DMS53 treated with DMSO at 0.1 percent for 48 hours (cell line): ENCODE measurements at regions not wholly inside any gene's neighbourhood (a gene's known extent, or its start where the extent isn't known, plus 50 kb on each side); places are given as distances from the start of the nearest gene placed in this dataset.
A peak's percentile ranks its signal among the peaks of the same experiment; 100 is the strongest.
"Not testable (repeated sequence)": the region's sequence is repeated elsewhere in the genome, so short reads cannot be mapped to it uniquely, and the experiment has no call there.

ENCODE experiments used
- DNase-seq: peaks from one replicate; lab custom pipeline; 2025; ENCODE audit not compliant: unreplicated experiment; lab: John Stamatoyannopoulos, UW

DNA sequence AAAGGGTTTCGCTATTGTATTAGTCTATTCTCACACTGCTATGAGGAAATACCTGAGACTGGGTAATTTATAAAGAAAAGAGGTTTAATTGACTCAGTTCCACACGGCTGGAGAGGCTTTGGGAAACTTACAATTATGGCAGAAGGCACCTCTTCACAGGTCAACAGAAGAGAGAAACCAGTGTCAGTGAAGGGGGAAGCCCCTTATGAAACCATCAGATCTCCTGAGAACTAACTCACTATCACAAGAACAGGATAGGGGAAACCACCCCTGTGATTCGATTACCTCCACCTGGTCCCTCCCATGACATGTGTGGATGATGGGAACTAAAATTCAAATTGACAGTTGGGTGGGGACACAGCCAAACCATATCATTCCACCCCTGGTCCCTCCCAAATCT, 589.5 kb downstream of the CENPC start:
- DNase-seq = no peak

DNA sequence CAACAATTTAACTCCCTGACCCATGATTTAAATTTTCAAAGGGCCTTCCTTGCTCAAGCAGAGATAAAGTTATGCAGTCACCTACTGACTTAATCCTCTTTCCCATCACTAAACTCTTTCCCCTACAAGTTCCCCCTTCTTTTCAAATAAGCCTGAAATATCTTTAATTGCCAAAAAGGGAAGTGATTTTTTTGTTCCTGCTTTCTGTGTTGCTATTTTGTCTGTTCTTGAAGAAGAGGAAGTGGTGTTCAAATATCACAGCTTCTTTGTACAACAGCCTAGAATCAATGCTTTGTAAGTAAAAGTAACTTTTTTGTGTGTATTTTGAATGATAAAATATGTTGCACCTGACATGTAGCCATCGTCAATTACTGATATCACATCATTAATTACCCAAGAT, 595.9 kb downstream of the CENPC start:
- DNase-seq = no peak

DNA sequence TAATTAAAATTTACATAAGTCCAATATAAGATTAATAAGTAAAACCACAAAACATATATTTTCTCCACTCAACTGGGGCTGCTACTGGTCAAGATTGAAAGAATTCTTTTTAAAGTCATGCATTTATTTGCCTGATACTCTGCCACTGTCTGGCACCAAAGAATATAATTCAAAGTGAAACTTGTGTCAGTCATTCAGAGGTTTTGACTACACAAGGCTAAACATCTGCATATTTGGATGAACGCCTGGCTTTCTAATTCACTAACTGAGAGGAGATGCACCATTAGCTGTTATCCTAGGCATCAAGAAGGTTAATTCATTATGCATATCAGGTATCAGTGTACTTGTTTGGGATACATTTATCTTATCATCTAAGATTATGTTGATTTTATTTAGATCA, 598.5 kb downstream of the CENPC start:
- no peak for DNase-seq

DNA sequence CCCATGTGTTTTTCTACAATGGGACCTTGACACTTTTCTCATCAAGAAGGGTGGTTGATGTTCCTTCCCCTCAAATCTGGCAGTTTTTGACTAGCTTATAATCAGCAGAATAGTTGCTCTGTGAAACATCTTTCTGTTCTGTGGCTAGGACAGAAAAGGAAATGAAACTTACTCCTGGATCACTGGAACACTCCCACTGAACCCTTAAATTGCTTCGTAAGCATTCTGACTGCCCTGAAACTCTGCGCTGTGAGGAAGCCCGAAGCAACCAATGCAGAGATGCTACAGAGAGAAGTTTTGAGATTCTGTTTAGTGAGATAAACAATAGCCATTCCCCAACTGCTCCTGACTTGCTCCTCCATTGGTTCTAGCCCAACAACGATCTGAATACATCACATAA, 602.2 kb downstream of the CENPC start:
- no peak for DNase-seq

DNA sequence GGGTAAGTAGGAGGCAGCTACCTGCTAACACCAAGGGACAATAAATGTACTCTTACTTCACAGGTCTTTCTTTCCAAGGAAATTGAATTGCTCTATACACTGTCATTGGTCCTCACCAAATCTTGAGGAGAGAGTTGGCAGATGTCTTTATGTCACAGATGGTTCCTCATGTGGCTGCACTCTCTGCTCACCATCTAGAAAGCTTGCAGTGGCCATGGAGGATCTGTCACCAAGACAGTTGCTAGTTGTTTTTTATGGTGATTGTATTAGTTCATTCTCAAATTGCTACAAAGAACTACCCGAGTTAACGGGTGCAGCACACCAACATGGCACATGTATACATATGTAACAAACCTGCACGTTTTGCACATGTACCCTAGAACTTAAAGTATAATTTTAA, 613.3 kb downstream of the CENPC start:
- DNase-seq = not testable (repeated sequence)

DNA sequence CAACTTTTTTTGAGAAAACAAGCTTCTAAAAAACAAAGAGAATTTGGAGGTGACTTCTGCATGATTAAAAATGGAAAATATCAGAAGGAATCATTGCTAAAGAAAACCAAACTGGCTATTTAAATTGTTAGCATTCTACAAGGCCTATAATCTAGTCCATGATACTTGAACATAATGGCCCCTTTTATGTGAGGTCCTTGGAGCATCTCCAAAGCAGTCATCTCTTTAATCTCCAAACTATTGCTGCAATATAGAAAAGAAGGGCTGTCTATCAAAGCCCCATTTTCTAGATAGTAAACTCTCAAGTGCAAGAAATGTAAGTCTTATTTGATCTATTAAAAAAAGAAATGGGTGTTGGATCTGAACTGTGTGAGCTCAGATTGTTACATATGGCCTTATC, 615.1 kb downstream of the CENPC start:
- DNase-seq = no peak

DNA sequence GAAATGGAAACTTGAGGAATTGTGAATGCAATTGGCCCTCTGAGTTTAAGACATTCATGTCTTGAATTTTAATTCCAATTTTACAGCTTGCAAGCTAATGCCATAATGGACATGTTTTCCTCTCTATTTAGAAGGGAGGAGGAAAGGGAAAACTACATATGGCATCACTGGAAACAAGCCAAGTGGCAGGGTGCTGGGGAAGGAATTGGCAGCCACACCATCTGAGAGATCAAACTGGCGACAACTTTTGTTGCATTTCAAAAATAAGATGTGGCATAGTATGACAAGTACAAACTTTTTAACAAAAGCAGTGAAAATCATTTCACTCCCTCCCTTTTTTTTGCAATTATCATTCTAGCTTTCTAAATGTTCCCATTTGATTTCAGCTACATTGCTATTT, 615.6 kb downstream of the CENPC start:
- no peak for DNase-seq

DNA sequence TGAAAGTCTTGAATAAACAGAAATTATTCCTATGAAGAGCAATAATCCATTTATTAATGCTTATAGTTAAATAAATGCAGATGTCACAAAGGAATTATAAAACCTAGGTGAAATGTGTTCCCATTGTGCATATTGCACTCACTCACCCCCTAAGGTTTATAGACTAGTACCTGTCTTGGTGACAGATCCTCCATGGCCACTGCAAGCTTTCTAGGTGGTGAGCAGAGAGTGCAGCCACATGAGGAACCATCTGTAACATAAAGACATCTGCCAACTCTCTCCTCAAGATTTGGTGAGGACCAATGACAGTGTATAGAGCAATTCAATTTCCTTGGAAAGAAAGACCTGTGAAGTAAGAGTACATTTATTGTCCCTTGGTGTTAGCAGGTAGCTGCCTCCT, 616.4 kb downstream of the CENPC start:
- DNase-seq = not testable (repeated sequence)

DNA sequence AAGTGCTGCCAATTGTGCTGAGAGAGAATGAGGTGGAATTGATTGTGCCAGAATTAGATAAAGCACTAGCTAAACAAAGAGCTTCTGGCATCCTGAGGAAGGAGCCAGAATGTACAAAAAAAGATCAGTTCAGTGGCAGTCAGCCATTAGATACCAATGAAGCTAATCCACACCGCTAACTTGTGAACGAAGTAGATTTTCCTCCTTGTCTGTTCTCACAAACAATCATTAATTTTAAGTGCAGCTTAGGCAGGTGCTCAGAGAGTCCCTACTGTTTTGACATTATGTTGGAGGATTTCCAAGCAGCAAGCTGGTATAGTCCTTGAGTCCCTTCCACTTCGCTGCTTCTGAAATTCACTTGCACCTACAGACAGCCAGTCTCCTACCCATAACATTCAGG, 617.4 kb downstream of the CENPC start:
- no peak for DNase-seq

DNA sequence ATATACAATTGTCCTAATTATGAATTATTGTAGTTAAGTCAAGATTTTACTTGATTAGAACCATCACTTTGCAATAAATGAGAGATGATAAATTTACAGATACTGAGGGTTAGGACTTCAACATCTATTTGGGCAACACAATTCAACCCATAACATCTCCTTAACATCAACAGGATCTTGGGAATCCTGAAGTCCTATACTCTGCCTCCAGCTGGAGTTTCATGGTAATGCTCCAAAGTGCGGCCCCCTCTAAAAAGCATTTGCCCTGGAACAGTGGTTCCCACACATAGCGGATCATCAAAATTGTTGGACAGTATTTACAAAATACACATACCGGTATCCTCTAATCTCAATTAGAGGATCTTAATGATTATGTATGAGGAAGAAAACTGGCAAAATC, 618.6 kb downstream of the CENPC start:
- no peak for DNase-seq

DNA sequence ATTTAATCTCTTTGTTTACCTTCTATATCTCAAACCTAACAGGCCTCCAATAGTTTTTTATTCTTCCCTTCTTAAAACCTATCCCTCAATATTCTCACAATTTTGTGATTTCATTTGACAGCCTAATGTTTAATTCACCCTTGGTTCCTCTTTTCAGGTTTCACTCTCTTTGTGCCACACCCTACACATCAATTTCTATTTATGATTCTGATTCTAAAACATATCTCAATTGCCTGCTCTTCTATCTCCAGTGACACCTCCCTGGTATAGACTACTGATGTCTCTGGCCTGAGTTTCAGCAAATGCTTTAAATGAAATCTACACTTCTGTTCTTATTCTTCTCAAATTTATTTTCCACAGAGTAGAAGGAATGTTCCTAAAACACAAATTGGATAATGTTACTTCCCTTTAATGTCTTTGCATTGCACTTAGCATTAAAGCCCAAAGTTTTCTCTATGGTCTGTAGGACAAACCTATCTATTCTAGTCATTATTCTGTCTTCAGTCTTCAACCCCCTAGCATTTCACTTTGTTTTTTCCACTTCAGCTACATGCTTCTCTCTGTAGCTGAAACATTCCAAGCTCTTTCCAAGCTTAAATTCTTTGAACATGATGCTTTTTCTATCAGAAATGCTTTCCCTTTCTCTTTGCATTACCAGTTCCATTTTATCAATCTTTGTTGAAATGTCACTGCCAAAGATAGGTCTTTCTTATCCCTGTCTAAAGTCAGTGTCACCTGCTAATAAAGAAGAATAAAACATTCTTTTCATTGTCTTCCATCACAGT, 622.0 kb downstream of the CENPC start:
- DNase-seq = no peak

DNA sequence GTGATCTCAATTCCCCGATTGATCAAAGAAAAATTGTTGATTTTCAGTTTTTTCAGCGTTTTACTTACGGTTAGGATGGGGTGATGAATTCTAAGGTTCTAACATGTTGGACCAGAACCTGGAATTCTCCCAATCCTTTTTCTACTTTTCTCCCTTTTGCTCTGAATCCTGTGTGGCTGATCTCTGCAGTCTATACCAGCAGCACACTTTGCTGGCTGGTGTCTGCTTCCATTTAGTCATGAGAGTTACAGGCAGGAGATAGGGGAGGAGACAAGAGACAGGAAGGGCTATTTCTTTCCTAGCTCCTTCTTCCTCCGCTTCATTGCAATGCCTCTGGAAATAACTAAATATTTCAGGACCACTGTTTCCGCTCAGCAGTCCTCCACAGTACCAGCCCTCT, 623.9 kb downstream of the CENPC start:
- no peak for DNase-seq

DNA sequence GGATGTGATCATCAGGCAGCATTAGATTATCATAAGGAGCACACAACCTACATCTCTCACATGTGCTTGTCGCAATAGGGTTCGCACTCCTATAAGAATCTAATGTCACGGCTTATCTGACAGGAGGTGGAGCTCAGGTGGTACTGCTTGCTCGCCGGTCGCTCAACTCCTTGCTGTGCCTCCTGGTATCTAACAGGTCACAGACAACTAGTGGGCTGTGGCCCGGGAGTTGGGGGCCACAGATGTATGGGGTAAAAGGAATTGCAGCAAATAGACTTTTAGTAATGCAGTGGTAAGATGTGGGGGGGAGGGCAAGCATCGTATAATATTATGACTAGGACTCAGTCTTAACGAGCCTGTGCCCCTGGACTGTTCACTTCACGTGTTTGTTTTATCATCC, 624.8 kb downstream of the CENPC start:
- no peak for DNase-seq

DNA sequence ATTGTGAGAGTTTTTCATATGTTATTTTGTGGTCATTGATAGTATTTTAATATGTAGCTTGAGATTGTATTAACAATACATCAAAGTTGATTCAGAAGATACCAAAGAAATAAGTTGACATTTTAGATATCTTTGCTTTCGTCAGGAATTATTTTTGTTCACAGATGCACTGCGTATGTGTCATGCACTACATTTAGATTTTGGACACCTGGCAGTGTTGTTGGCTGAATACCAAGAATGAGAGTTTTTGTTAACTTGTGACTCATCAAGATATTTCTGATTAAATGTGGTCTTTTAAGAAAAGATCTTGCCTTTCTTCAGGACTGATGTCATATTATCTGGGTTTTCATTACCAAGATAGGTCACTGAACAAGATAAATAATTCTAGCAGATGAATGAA, 633.4 kb downstream of the CENPC start:
- no peak for DNase-seq

DNA sequence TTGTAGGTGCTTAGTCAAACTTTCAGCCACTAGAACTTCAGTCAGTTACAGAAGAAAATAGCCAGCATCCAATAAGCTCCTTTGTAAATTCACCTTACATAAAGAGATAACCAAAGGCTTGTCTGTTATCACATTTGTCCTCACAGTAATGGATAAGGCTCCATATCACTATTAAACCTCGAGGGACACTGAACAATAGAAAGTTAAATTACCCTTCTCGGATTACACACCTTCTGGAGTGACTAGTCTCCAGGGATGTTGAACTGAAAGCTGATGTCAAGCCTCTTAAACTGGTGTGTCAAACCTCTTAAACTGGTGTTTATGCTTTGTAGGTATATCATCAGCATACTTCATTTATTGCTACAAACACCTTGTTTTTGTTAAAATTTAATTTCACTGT, 639.0 kb downstream of the CENPC start:
- peak; percentile 35 for DNase-seq

DNA sequence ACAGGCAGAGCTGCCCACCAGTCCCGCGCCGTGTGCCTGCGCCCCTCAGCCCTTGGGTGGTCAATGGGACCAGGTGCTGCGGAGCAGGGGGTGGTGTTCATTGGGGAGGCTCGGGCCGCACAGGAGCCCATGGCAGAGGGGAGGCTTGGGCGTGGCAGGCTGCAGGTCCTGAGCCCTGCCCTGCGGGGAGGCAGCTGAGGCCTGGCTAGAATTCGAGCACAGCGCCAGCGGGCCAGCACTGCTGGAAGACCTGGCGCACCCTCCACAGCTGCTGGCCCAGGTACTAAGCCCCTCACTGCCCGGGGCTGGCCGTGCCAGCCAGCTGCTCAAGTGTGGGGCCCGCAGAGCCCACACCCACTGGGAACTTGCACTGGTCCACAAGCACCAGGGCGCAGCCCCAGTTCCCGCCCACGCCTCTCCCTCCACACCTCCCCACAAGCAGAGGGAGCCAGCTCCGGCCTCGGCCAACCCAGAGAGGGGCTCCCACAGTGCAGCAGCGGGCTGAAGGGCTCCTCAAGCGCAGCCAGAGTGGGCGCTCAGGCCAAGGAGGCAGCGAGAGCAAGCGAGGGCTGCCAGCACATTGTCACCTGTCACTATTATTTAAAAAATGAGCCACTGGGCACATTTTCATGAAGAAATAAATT, 645.8 kb downstream of the CENPC start:
- no peak for DNase-seq

DNA sequence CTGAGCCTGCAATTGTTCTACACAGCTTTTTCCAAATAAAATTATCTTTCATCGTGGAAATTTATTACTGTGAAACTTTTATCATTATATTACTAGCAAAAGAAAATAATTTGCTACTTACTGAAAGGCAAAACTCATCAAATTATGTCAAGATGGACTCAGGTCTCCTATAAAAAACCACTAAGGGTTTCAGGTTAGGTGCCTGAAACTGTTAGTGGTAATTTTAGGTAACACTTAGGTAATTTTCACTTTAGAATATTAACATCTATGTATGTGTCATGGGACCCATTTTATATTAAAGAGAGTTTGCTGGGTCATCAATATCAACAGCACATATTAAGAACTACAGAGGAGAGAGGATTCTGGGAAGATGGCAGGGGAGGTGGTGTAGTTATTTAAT, 651.5 kb downstream of the CENPC start:
- DNase-seq = no peak

DNA sequence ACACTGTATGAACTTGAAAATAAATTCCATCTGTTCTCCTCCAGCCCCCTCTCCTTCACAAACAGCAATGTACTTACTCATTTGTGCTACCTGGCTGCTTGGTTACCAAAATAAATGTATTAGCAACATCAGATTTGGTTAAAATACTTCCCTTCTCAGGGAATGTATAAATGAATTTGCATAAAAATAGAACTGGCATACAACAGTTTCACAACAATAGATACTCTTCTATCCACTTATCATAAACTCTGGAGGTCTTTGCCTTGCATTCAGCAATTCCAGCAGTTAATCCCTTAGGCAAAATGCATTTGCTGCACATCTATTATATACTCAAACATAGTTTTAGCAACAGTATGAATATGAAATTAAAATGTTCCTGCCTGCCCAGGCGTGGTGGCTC, 658.2 kb downstream of the CENPC start:
- DNase-seq = no peak

DNA sequence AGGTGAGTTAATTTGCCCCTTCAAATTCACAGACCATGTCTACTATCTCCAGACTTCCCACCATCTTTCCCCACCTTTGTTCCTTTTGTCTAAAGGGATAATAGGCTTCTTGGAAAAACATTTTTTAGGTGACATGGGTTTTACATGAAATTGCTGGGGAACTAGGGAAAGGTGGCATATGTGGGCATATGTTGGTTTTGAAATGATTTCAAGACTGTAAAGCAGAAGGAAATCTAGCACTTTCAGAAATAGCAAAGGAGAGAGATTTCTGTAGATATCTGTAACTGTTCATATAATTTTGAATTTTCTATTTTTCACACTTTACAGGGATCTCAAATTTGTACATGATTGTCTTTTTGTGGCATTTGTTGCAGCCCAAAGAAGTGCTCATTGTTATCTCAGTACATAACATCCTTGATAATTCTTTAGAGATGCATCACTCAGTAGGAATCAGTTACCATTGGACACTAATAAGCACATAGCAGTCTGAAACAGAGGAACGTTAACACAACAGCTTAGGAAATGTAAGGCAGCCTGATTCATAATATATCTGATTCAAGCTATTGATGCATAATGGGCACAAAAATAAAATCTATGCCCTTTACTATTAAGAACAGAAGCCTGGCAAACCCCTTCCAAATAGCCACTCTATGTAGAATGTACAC, 659.7 kb downstream of the CENPC start:
- DNase-seq = no peak

DNA sequence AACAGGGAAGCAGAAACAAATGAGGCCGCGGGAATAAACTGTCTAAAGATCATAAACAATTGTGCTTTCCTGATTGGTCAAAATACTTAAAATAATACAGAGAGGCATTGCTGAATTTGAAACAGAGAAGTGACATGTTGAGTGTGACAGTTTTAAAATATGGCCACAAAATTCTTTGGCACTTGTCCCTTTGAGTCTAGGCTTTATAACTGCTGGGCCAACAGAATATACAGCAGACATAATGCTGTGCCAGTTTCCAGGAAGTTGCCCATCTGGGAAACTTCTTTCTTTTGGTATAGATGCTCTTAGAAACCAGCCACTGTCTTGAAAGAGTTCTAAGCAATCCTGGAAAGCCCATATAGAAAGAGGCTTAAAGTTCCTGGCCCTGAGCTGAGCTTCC, 668.4 kb downstream of the CENPC start:
- DNase-seq = no peak

DNA sequence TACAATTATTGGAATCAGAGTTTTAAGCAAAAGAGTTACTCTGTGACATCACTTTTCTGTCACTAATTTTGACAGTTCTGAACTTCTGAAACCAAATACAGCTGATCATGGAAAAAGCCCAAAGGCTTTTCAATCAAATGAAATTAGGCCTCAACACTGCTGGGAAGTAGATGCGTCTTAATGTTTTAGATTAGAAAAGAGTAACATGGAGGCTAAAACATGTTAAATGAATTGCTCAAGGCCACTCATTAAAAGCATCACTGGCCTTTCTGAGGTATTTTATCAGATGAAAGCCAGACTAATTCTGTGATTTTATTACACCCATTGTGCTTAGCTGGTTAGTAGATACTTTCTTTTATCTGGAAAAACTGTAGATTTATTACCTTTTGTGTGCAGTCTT, 672.6 kb downstream of the CENPC start:
- no peak for DNase-seq

DNA sequence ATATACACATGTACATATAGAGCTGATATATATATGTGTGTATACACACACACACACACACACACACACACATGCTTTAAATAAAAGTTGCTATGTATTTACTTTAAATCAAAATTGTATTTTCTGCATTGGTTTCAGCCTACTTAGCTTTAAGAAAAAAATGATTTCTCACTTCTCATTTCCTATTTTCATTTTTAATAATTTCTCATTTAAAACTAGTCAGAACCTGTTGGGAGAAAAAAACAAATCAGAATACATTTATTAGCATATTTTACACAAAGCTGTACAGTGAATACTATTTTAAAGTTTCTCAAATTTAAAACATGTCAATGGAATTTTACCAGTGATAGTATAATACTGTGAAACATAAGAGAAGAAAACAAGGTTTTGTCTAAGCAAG, 681.8 kb downstream of the CENPC start:
- no peak for DNase-seq
